ENCODE measurements at regions not wholly inside any gene's neighbourhood (a gene's known extent, or its start where the extent isn't known, plus 50 kb on each side); places are given as distances from the start of the nearest gene placed in this dataset.

GRCh38 chr14:47966076-47966810, 290.8 kb upstream of the MDGA2 start:
- H3K4me1 ChIP-seq (ENCODE audit: insufficient read depth, low read length, poor library complexity, severe bottlenecking), result no peaks in the 10 kb centered on the region
- intact Hi-C loops (cut with micrococcal nuclease; ENCODE audit: unreplicated experiment), result no loop called here
- H3K27ac ChIP-seq (ENCODE audit: low read depth, low read length, poor library complexity, severe bottlenecking), result no peak overlapping the region
- H3K9me3 ChIP-seq (ENCODE audit: low read depth, low read length, poor library complexity, severe bottlenecking), result no peaks in the 10 kb centered on the region
- DNase-seq (ENCODE audit: low spot score), result no peak
- no peaks in the 10 kb centered on the region for H3K27me3 ChIP-seq (replicated peaks; ENCODE audit: insufficient read depth, low read depth, low read length, poor library complexity)
- BruUV-seq (replicated peaks), result no TSS peak
- no peaks in the 10 kb centered on the region for H3K36me3 ChIP-seq (ENCODE audit: insufficient read depth, low read length, poor library complexity, severe bottlenecking)
- TF ChIP-seq EZH2 (IDR thresholded peaks at IDR 0.05; ENCODE audit: borderline replicate concordance, low read depth, low read length, poor library complexity, severe bottlenecking), result no peak
- no peak for TF ChIP-seq CTCF (conservative IDR thresholded peaks at IDR 0.05; ENCODE audit: low read depth, low read length)
- CTCF ChIA-PET, result no interaction called here
- POLR2A ChIA-PET (ENCODE audit: low non-redundant PET), result no interaction called here
- H3K4me3 ChIP-seq (ENCODE audit: low read depth, low read length, poor library complexity, severe bottlenecking), result no peak overlapping the region

GRCh38 chr14:47961634-47962033, 286.2 kb upstream of the MDGA2 start:
- H3K36me3 ChIP-seq (ENCODE audit: insufficient read depth, low read length, poor library complexity, severe bottlenecking), result no peaks in the 10 kb centered on the region
- H3K4me3 ChIP-seq (ENCODE audit: low read depth, low read length, poor library complexity, severe bottlenecking), result no peak overlapping the region
- CTCF ChIA-PET, result no interaction called here
- H3K27me3 ChIP-seq (replicated peaks; ENCODE audit: insufficient read depth, low read depth, low read length, poor library complexity), result no peaks in the 10 kb centered on the region
- intact Hi-C loops (cut with micrococcal nuclease; ENCODE audit: unreplicated experiment), result no loop called here
- no peak overlapping the region for H3K27ac ChIP-seq (ENCODE audit: low read depth, low read length, poor library complexity, severe bottlenecking)
- H3K9me3 ChIP-seq (ENCODE audit: low read depth, low read length, poor library complexity, severe bottlenecking), result no peaks in the 10 kb centered on the region
- TF ChIP-seq EZH2 (IDR thresholded peaks at IDR 0.05; ENCODE audit: borderline replicate concordance, low read depth, low read length, poor library complexity, severe bottlenecking) (no peak), CTCF (conservative IDR thresholded peaks at IDR 0.05; ENCODE audit: low read depth, low read length) (no peak)
- H3K4me1 ChIP-seq (ENCODE audit: insufficient read depth, low read length, poor library complexity, severe bottlenecking), result no peaks in the 10 kb centered on the region
- POLR2A ChIA-PET (ENCODE audit: low non-redundant PET), result no interaction called here
- no TSS peak for BruUV-seq (replicated peaks)
- no peak for DNase-seq (ENCODE audit: low spot score)

GRCh38 chr14:47959740-47960139, 284.3 kb upstream of the MDGA2 start:
- intact Hi-C loops (cut with micrococcal nuclease; ENCODE audit: unreplicated experiment), result no loop called here
- Histone ChIP-seq H3K27ac (ENCODE audit: low read depth, low read length, poor library complexity, severe bottlenecking) (no peak overlapping the region), H3K4me3 (ENCODE audit: low read depth, low read length, poor library complexity, severe bottlenecking) (no peak overlapping the region), H3K9me3 (ENCODE audit: low read depth, low read length, poor library complexity, severe bottlenecking) (no peaks in the 10 kb centered on the region), H3K4me1 (ENCODE audit: insufficient read depth, low read length, poor library complexity, severe bottlenecking) (no peaks in the 10 kb centered on the region), H3K27me3 (replicated peaks; ENCODE audit: insufficient read depth, low read depth, low read length, poor library complexity) (no peaks in the 10 kb centered on the region), H3K36me3 (ENCODE audit: insufficient read depth, low read length, poor library complexity, severe bottlenecking) (no peaks in the 10 kb centered on the region)
- TF ChIP-seq CTCF (conservative IDR thresholded peaks at IDR 0.05; ENCODE audit: low read depth, low read length) (no peak), EZH2 (IDR thresholded peaks at IDR 0.05; ENCODE audit: borderline replicate concordance, low read depth, low read length, poor library complexity, severe bottlenecking) (no peak)
- CTCF ChIA-PET, result no interaction called here
- BruUV-seq (replicated peaks), result no TSS peak
- POLR2A ChIA-PET (ENCODE audit: low non-redundant PET), result no interaction called here
- DNase-seq (ENCODE audit: low spot score), result no peak
